Large intestine (tissue), 3 donors: ENCODE measurements at regions not wholly inside any gene's neighbourhood (a gene's known extent, or its start where the extent isn't known, plus 50 kb on each side); places are given as distances from the start of the nearest gene placed in this dataset.

ENCODE experiments used
- DNase-seq, 2 donors: peaks; one replicate each; pipeline versions ENCODE4 v3.0.0 to v3.0.0-alpha.2; 2013
- H3K27ac ChIP-seq: one replicate; pipeline ENCODE4 v1.5.1; 2013; ENCODE audit warnings: low read length
- H3K27me3 ChIP-seq: 2 replicates; pipeline ENCODE4 v1.6.1; 2013; ENCODE audit warnings: low read length; ENCODE audit not compliant: control insufficient read depth, insufficient read depth
- H3K36me3 ChIP-seq: 2 replicates; pipeline ENCODE4 v1.6.1; 2013; ENCODE audit warnings: low read length; ENCODE audit not compliant: control insufficient read depth, insufficient read depth
- H3K4me1 ChIP-seq: one replicate; pipeline ENCODE4 v1.6.1; 2013; ENCODE audit warnings: low read length; ENCODE audit not compliant: control insufficient read depth, insufficient read depth
- H3K4me3 ChIP-seq: one replicate; pipeline ENCODE4 v1.5.1; 2013; ENCODE audit warnings: low read length
- H3K9me3 ChIP-seq: one replicate; pipeline ENCODE4 v1.6.1; 2013; ENCODE audit warnings: mild to moderate bottlenecking, low read depth, low read length, moderate library complexity; ENCODE audit not compliant: control insufficient read depth
- WGBS: methylation state at CpG from one replicate; pipeline ENCODE4 v1.1.5; 2013; ENCODE audit warnings: low lambda C conversion rate; ENCODE audit not compliant: insufficient coverage; 5-methylcytosine and 5-hydroxymethylcytosine counted together

GRCh38 chr9:71349218-71349617, 227.8 kb upstream of the TRPM3 start:
- 86% methylated on average over 2 of the region's 4 CpGs for WGBS
- H3K4me1 ChIP-seq, result no peaks in the 10 kb centered on the region
- H3K9me3 ChIP-seq, result no peaks in the 10 kb centered on the region
- no peaks in the 10 kb centered on the region for H3K27me3 ChIP-seq
- no peak for DNase-seq
- H3K27ac ChIP-seq, result no peak overlapping the region
- H3K4me3 ChIP-seq, result no peak overlapping the region
- no peaks in the 10 kb centered on the region for H3K36me3 ChIP-seq

GRCh38 chr9:71333321-71333720, 211.9 kb upstream of the TRPM3 start:
- no peaks in the 10 kb centered on the region for H3K27me3 ChIP-seq
- H3K36me3 ChIP-seq, result no peaks in the 10 kb centered on the region
- H3K9me3 ChIP-seq, result peaks cover 3% of the 10 kb centered on the region
- no peak overlapping the region for H3K4me3 ChIP-seq
- WGBS, result no CpG with 5 or more reads among the region's 3 CpGs
- peak; percentile 29 to 60 for DNase-seq
- H3K4me1 ChIP-seq, result no peaks in the 10 kb centered on the region
- no peak overlapping the region for H3K27ac ChIP-seq

- WGBS, result 60% methylated on average over 1 of the region's 2 CpGs
- no peaks in the 10 kb centered on the region for H3K4me1 ChIP-seq
- no peak overlapping the region for H3K27ac ChIP-seq
- H3K4me3 ChIP-seq, result no peak overlapping the region
- no peak for DNase-seq
- peaks cover 3% of the 10 kb centered on the region for H3K9me3 ChIP-seq
- H3K27me3 ChIP-seq, result no peaks in the 10 kb centered on the region
- no peaks in the 10 kb centered on the region for H3K36me3 ChIP-seq
Observed at GRCh38 chr9:71331603-71332002, 210.2 kb upstream of the TRPM3 start.

GRCh38 chr9:71329873-71330272, 208.5 kb upstream of the TRPM3 start:
- WGBS, result 82% methylated on average over 3 of the region's 3 CpGs
- H3K27me3 ChIP-seq, result no peaks in the 10 kb centered on the region
- no peak for DNase-seq
- no peaks in the 10 kb centered on the region for H3K36me3 ChIP-seq
- no peak overlapping the region for H3K27ac ChIP-seq
- no peaks in the 10 kb centered on the region for H3K4me1 ChIP-seq
- H3K4me3 ChIP-seq, result no peak overlapping the region
- H3K9me3 ChIP-seq, result peaks cover 3% of the 10 kb centered on the region

- no peak for DNase-seq
- WGBS, result 80% methylated on average over 1 of the region's 1 CpG
Observed at GRCh38 chr9:71326360-71326759, 204.9 kb upstream of the TRPM3 start.

GRCh38 chr9:71323357-71323756, 201.9 kb upstream of the TRPM3 start:
- Histone ChIP-seq H3K27me3 (no peaks in the 10 kb centered on the region), H3K27ac (no peak overlapping the region), H3K4me1 (no peaks in the 10 kb centered on the region), H3K36me3 (no peaks in the 10 kb centered on the region), H3K9me3 (no peaks in the 10 kb centered on the region), H3K4me3 (no peak overlapping the region)
- DNase-seq, result no peak
- WGBS, result 100% methylated on average over 2 of the region's 3 CpGs

More at GRCh38 chr9:71326360-71326759, 204.9 kb upstream of the TRPM3 start:
- H3K36me3 ChIP-seq, result no peaks in the 10 kb centered on the region
- no peaks in the 10 kb centered on the region for H3K27me3 ChIP-seq
- H3K4me3 ChIP-seq, result no peak overlapping the region
- no peak overlapping the region for H3K27ac ChIP-seq
- no peaks in the 10 kb centered on the region for H3K9me3 ChIP-seq
- H3K4me1 ChIP-seq, result no peaks in the 10 kb centered on the region

GRCh38 chr9:71322311-71322710, 200.9 kb upstream of the TRPM3 start:
- no peak for DNase-seq
- H3K9me3 ChIP-seq, result no peaks in the 10 kb centered on the region
- WGBS, result 100% methylated on average over 2 of the region's 3 CpGs

GRCh38 chr9:71308454-71308853, 187.0 kb upstream of the TRPM3 start:
- no peak for DNase-seq
- H3K27ac ChIP-seq, result no peak overlapping the region
- H3K4me3 ChIP-seq, result no peak overlapping the region
- H3K36me3 ChIP-seq, result no peaks in the 10 kb centered on the region
- no peaks in the 10 kb centered on the region for H3K4me1 ChIP-seq
- no peaks in the 10 kb centered on the region for H3K27me3 ChIP-seq
- 80% methylated on average over 1 of the region's 1 CpG for WGBS
- H3K9me3 ChIP-seq, result no peaks in the 10 kb centered on the region

More at GRCh38 chr9:71322311-71322710, 200.9 kb upstream of the TRPM3 start:
- Histone ChIP-seq H3K4me1 (no peaks in the 10 kb centered on the region), H3K36me3 (no peaks in the 10 kb centered on the region), H3K27ac (no peak overlapping the region), H3K27me3 (no peaks in the 10 kb centered on the region), H3K4me3 (no peak overlapping the region)

- no peaks in the 10 kb centered on the region for H3K9me3 ChIP-seq
- H3K4me3 ChIP-seq, result no peak overlapping the region
- 75% methylated on average over 2 of the region's 3 CpGs for WGBS
- no peaks in the 10 kb centered on the region for H3K36me3 ChIP-seq
- H3K27ac ChIP-seq, result no peak overlapping the region
- no peaks in the 10 kb centered on the region for H3K27me3 ChIP-seq
- H3K4me1 ChIP-seq, result no peaks in the 10 kb centered on the region
- DNase-seq, result no peak
Observed at GRCh38 chr9:71306134-71306533, 184.7 kb upstream of the TRPM3 start.

GRCh38 chr9:71303351-71303750, 181.9 kb upstream of the TRPM3 start:
- no peak overlapping the region for H3K4me3 ChIP-seq
- no peak overlapping the region for H3K27ac ChIP-seq
- H3K27me3 ChIP-seq, result no peaks in the 10 kb centered on the region
- no peak for DNase-seq
- H3K4me1 ChIP-seq, result no peaks in the 10 kb centered on the region
- no peaks in the 10 kb centered on the region for H3K36me3 ChIP-seq
- WGBS, result no CpG with 5 or more reads among the region's 1 CpG
- no peaks in the 10 kb centered on the region for H3K9me3 ChIP-seq

- WGBS, result 100% methylated on average over 2 of the region's 5 CpGs
- H3K9me3 ChIP-seq, result no peaks in the 10 kb centered on the region
Observed at GRCh38 chr9:71302776-71303175, 181.4 kb upstream of the TRPM3 start.

More at GRCh38 chr9:71302776-71303175, 181.4 kb upstream of the TRPM3 start:
- H3K4me3 ChIP-seq, result no peak overlapping the region
- no peaks in the 10 kb centered on the region for H3K27me3 ChIP-seq
- H3K36me3 ChIP-seq, result no peaks in the 10 kb centered on the region
- no peak for DNase-seq
- H3K27ac ChIP-seq, result no peak overlapping the region
- H3K4me1 ChIP-seq, result no peaks in the 10 kb centered on the region
